ENCODE measurements at regions not wholly inside any gene's neighbourhood (a gene's known extent, or its start where the extent isn't known, plus 50 kb on each side); places are given as distances from the start of the nearest gene placed in this dataset.

DNA sequence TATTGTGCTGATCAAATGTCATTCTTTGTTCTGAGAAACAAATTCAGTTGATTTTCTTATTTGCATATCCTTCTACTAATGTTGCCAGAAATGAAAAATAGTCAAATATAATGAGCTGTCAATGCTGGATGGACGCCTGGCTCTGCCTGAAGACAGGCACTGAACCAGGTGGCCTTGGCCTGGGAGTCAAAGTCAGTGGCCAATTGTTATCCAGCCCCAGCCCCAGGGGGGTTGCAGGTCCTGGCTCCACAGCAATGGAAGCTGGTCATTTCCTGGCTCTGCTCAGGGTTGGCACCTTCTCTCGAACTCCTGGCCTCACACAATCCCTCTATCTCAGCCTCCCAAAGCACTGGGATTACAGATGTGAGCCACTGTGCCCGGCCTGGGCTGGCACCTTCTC is 176.8 kb upstream of the GLI2 start:
- in situ Hi-C loops (cut with HindIII; ENCODE audit: low sequenced_read_pairs): no loop called here

DNA sequence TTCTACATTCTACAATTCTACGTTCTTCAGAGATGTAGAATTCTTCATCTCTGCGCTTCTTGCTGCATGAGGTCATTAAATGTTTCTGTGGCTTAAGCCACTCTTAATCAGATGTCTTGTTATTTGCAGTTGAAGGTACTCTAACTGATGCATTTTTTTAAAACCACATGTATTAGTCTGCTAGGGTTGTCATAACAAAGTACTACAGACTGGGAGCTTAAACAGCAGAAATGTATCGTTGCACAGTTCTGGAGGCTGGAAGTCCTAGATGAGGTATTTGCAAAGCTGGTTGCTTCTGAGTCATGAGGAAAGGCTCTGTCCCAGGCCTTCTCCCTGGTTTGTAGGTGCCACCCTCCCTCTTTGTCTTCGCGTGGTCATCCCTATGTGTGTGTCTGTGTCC is 176.3 kb upstream of the GLI2 start:
- in situ Hi-C loops (cut with HindIII; ENCODE audit: low sequenced_read_pairs): no loop called here

DNA sequence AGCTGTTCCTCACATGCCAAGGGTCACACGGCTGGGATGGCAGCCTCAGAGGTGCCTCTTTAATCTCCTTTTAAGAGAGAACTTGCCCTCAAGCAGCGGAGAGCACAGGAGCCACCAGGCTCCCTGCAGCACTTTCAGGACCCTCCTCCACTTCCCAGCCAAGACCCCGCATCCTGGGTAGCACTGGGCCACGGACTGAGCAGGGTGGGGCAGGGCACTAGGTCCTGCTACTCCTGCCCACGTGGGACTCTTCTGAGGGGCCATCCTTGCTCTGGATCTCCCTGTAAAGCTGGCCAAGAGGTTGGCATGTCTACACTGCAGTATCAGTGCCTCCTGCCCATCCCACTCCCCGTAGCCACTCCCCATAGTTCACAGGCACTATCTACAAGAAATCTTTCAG is 175.3 kb upstream of the GLI2 start:
- in situ Hi-C loops (cut with HindIII; ENCODE audit: low sequenced_read_pairs): no loop called here

DNA sequence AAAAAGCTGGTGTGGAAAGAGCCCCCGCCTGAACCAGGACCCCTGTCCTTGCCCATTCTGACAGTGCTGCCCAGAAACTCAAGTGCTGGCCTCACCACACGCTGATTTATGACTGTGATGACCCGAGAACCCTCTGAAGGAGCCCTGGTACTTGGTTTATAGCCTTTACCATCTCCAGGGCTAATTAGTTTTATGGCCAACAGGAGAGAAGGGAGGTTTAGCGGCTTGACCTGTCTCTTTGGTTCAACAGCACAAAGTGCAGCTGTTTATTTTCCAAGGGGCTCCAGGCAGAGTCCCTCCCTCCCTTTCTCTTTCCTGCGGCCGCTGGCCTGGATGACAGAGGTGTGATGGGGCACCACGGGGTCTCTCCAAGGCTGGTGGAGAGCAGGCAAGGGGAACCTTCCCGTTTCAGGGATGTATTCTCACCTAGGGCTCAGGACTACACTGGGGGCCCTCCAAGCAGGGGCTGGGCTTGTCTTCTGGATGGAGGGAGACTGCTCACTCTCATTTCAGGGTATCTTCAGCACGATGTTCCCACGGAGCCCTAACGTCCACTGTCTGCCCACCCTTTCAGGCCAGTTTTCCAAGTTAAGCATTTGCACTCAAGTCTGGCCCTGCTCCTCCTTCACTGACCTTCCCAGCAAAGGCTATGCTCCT is 174.2 kb upstream of the GLI2 start:
- in situ Hi-C loops (cut with HindIII; ENCODE audit: low sequenced_read_pairs): no loop called here

DNA sequence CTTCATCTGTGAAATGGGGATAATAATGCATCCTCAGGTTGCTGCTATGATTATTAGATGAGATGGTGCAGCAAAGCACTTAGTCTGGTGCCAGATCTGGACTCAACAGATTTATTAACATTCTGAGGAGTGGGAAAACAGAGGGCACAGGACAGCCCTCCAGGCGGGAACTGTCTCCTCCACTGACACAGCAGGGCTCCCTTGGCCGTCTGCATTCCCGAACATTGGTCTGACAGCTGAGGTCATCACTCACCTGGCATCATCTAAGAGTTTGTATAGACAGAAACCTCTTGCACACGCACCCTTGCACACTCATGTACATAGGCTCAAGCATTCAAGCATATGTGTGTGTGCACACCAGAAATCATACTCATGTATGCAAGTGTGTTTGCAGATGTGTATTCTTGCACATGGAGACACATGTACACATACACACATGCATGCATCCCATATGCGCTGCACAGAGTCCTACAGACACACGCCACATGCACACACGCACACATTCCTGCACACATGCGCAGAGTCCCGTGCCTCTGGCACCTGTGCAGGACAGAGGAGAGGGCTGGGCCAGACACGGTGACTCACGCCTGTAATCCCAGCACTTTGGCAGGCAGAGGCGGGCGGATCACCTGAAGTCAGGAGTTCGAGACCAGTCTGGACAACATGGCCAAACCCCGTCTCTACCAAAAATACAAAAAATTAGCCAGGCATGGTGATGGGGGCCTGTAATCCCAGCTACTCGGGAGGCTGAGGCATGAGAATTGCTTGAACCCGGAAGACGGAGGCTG is 173.3 kb upstream of the GLI2 start:
- in situ Hi-C loops (cut with HindIII; ENCODE audit: low sequenced_read_pairs): no loop called here

DNA sequence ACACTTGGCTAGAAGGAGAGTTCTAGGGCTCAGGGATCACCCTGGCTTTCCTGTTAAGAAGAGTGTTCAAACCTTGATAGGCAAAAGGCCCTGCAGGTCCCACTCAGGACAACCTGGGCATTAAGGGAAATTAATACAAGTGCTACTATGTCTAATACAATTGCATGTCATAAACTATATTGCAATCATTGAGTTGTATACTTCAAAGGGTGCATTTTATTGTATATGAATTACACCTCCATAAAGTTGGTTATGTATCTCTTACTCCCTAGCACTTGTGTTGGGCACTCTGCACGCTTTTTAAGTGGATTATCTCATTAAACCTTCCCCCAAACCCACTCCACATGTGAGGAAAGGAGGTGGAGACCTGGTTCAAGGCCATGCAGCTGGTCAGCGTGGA is 172.1 kb upstream of the GLI2 start:
- in situ Hi-C loops (cut with HindIII; ENCODE audit: low sequenced_read_pairs): no loop called here

DNA sequence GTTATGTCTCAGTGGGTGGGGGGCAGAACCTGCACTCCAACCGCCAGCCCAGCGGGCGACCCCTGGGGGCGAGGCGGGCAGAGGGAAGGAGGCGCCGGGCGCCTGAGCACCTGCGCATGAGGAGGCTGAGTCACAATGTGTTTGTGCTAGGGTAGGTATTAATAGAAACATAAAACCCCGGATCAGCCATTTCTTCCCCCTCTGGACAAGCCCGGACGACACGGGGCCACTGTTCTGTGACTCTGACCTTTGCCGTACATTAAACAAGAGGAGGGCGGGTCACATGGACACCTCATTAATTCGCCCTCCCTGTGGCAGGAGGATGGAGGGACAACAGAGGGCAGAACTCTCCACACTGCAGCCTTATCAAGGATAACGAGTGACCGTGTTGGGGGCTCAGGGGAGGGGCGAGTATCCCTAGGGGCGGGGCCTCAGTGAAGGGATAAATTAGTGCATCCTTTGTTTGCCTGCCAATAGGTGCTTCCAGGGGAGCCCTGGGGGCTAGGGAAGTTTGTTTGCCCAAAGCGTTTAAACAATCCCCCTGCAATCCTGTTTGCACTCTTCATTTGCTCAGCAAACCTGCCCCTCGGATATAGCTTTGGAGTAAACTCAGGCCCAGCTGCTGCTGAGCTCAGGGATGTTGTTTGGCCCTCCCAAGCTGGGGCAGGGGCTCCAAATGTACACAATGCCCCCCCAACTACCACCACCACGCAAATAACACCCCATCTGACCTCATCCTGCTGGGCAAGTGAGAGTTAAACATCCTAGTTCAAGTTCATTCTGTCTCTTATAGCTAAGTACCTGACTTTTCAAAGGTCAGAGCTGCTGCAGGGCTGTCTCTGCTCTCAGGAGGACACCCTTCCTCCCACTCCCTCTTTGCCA is 171.2 kb upstream of the GLI2 start:
- in situ Hi-C loops (cut with HindIII; ENCODE audit: low sequenced_read_pairs): no loop called here

DNA sequence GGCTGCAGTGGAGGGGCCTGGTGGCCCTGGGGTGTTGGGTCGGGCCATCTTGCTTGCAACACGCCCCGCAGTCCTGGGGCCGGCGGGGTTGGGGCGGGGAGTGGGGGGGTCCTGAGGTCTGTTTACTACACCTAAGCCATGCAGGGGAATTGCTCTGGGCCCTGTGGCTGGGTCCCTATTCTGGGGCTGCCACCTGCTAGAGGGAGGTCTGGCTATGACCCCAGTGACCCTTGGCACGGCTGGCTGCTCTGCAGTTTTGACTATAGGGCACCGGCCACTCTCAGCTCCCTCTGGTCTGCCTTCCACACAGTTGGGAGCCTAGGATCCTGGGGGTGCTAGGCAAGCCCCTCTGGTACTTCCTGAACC is 170.6 kb upstream of the GLI2 start:
- in situ Hi-C loops (cut with HindIII; ENCODE audit: low sequenced_read_pairs): no loop called here

DNA sequence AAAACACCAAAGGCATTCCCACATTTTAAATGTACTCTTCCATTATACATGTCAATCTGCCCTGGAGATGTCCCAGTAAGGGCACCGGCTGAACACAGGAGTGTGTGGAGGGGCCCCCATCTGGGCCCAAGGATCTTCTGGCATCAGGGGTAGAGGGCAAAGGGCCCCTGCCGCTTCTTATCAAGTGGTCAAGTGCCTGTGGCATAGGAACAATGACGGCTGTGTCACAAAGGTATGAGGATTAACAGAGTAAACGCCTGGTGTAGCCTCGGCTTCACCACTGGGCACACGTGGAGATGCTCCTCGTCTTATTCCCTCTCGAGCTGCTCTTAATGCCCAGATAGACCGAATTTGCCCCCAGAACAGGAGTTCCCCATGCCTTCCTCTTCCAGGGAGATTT is 169.7 kb upstream of the GLI2 start:
- in situ Hi-C loops (cut with HindIII; ENCODE audit: low sequenced_read_pairs): no loop called here

DNA sequence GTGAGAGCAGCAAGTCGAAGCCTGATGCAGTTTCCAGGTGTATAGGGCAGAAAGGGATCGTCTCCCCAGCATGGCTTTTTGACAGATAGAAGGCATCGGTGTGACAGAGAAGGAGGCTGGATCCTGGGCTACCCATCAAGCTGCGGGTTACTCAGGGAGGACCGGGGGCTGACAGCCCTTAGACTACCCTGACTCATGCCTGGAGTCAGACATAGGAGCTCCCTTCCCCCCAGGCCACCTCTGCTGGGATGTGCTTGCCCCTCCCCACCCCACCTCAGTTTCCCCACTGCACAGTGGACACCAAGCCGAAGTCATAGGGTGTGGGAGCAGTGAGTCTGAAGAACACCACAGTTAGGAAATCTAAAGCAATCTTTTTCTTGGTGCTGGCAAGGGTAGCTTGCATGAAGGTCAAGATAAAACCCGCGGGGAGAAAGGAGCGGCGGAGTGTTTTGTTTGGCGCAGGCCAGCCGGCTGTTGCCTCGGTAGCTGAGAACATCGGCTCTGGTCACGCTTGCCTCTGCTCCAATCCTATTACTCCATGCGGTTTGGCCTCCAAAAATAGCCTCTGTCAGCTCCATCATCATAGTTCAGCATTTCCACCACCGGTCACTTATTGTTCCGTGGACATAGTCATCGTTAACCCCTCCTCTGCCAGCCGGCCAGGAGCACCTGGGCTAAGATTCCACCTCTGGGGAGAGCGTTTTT is 169.2 kb upstream of the GLI2 start:
- in situ Hi-C loops (cut with HindIII; ENCODE audit: low sequenced_read_pairs): no loop called here

DNA sequence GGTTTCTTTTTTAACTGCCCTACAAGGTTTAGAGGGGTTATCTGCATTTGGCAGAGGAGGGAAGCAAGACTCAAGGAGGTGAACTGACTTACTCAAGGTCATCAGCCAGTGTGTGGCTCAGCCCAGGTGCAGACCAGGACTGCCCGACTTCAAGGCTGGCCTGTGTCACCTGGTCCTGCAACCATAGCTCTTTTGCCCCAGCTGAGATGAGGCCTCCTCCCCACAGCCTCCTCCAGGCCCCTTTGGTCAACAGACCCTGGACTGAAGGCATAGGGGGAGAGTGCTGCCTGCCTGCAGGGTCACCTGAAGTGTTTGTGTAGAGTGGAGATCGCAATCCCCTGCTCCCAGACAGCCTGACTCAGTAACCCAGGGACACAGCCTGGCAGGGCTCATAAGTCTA is 168.5 kb upstream of the GLI2 start:
- in situ Hi-C loops (cut with HindIII; ENCODE audit: low sequenced_read_pairs): no loop called here

DNA sequence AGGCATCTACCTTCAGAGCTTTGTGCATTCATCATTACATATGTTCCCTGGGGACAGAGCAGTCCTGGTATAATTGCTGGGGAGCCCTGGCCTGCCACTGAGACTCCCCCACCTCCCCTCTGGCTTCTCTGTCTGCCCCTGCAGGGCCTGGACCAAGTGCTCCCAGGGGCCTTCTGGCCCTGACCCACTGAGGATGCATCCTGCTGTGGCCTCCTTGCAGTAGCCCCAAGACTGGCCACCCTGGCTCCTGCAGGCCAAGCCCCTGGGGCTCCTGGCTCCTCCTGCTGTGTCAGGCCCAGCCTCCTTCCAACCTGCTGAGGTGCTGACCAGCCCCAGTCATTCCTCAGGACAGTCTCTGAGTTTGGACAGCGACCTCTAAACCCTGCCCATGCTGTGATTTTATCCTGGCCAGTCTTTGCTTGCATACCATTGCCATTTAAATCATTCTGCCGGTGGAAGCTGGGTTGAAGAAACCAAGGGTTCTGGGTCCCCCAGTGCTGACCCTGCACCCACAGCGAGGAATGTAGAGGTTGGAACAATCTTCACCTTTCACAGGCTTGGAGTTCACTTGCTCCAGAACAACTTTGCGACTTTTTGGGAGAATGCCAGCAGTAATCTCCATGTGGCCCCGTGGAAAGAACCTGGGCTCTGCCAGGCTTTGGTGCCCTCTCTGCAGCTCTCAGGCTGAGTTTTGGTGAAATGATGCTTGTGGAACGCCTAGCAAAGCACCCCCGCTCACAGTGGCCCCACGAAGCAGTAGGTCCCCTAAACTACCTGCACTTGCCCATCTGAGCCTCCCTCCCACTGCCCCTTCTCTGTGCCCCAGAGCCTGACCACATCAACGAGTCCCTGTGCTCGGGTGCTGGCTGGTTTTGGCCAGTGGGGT is 167.3 kb upstream of the GLI2 start:
- in situ Hi-C loops (cut with HindIII; ENCODE audit: low sequenced_read_pairs): no loop called here

DNA sequence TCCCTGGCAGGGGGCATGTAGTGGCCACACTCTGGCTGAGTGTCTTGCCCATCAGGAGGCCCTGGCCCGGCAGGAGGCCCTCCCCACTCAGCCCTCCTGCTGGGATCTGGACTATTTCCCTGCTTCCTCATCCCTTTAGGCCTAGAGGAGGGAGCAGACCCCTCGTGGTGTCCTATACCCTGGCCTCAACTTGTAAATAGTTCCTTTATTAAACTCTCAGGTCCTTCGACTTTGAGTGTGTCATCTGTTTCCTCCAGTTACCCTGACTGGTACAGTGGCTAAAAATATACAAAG is 166.7 kb upstream of the GLI2 start:
- in situ Hi-C loops (cut with HindIII; ENCODE audit: low sequenced_read_pairs): no loop called here

DNA sequence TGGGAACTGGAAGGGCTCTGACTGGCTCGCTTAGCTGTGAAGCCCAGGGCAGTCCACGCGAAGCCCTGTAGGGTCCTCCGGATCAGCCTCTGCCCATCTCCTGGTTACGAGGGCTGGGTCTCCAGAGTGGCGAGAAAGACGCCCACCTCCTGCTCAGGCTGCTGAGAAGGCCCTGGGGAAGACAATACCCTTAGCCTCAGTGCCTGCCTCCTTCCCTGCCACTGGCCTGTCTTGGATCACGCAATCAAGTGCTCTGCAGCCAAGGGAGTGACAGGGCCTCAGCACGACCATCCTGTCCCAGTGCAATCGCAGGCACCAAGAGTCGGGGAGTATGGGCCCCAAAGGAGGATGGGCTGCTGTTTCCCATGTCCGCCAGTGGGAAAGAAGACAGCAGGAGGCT is 165.7 kb upstream of the GLI2 start:
- in situ Hi-C loops (cut with HindIII; ENCODE audit: low sequenced_read_pairs): no loop called here

DNA sequence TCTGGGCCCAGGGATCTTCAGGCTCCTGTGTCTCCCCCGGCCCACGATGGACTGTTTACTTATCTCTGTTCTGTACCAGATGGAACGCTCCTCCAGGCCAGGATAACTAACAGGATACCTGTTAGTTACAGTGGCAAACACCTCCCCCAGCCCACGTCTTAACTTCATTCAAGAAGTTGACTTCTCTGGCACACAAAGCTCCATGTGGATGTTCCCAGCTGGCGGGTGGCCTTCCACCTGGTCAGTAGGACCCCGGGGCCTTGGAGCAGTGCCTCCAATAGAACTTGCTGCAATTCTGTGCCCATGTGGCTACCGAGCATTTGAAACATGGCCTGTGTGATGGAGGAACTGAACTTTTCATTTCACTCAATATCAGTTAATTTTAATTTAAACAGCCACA is 165.1 kb upstream of the GLI2 start:
- in situ Hi-C loops (cut with HindIII; ENCODE audit: low sequenced_read_pairs): no loop called here

DNA sequence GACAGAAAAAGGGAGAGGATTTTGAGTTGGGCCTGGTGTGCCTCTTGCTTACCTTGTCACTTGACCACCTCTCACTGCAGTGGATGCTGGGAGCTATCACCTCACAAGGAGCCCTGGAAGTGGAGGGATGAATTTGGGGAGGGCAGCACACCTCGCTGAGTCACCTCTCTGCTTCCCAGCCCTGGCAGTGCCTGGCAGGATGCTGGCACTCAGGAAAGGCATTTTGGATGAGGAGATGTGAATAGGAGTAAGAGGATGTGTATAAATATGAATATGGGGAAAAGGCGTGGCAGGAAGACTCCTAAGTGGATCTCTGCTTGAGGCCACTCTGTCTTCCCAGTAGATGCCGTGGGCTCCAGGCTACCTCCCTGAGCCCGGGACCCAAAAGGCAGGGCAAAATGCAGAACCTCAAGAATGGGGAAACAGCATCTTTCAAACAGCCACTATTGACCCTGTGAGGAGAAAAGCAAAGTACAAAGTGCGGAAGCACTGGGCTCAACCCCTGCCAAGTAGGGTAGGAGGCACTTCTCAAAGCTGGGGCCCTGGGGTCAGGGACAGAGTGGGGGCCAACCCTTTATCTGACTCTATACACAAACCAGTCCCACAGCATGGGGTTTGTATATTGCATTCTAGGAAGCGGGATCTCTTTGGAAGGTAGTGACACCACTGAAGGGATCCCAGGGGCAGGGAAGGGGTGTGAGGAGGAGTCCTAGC is 164.5 kb upstream of the GLI2 start:
- in situ Hi-C loops (cut with HindIII; ENCODE audit: low sequenced_read_pairs): no loop called here

DNA sequence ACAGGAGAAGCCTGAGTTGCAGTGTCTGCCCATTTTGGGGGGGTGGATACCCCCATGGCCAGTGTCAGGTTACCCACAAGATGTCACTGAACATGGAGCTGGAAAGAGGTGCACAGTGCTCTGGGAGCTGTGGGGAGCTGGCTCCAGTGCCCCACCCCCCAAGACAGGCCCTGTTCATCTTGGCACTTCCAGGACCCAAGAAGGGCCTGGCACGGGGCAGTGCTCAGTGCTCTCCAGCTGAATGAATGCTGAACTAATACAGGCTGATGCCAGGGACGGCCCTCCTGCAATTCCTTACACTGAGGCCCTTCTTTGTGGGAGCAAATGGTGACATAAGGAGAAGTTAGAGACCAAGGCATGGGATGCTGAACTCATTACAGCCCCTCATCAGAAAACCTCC is 163.4 kb upstream of the GLI2 start:
- in situ Hi-C loops (cut with HindIII; ENCODE audit: low sequenced_read_pairs): no loop called here

DNA sequence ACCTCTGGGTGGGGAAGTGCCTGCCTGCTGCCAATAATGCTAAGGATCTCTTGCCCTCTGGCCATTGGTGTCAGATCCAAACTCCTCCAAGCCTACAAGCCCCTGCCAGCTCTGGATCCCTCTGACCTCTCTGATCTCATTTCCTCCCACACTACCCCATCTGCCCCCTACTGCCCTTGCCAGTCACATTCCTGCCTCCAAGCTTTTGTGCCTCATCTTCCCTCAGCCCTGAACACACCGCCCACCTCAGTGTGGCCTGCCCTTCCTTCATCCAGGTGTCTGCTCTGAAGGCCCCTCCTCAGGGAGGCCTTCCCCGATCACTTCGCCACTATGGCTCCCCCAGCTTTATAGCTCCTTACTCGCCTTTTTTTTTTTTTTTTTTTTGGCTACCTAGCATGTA is 161.0 kb upstream of the GLI2 start:
- in situ Hi-C loops (cut with HindIII; ENCODE audit: low sequenced_read_pairs): no loop called here

DNA sequence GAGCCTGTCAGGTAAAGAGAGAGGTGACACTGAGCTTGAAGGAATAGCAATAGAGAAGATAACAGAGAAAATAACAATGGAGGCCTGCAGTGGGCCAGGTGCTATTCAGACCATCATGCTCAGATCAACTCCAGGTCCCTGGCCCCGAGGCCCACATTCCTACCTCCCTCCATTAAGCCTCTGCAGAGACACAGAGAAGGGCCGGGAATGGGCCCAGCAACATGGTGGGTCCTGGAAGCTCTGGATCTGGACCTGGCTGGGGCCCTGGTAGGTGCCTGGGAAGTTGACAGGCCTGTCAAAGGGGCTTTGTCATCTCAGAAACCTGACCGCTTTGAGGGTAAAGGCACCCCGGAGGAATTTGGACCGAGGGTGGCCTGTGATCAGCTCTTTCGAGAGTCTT is 159.7 kb upstream of the GLI2 start:
- in situ Hi-C loops (cut with HindIII; ENCODE audit: low sequenced_read_pairs): no loop called here
